ENCODE measurements at regions not wholly inside any gene's neighbourhood (a gene's known extent, or its start where the extent isn't known, plus 50 kb on each side); places are given as distances from the start of the nearest gene placed in this dataset.
A peak's percentile ranks its signal among the peaks of the same experiment; 100 is the strongest.

DNA sequence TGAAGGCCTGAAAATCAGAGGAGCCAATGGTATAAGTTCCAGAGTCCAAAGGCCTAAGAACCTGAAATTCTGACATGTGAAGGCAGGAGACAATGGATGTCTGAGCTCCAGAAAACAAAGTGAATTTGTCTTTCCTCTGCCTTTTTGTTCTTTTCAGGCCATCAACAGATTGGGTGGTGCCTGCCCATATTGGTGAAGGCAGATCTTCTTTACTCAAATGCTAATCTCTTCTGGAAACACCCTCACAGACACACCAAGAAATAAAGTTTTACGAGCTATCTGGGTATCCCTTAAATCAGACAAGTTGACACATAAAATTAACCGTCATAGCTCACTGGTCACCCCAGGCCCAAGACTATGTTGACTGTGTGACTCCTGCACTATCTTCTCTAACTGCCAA, 163.8 kb upstream of the NCKAP5 start:
- ChIA-PET CTCF (no interaction called here), POLR2A (ENCODE audit: unreplicated experiment) (interaction anchor here (0.7 kb wide), 1 partner anchor 165 kb away, joined by 4 read pairs; no protein-coding TSS in a partner anchor)
- no peak overlapping the region for H2AK9ac ChIP-seq (replicated peaks; ENCODE audit: low read depth, low read length, poor library complexity)
- H3K9me3 ChIP-seq (ENCODE audit: control insufficient read depth, insufficient read depth, low read length) = no peaks in the 10 kb centered on the region
- ATAC-seq (ENCODE audit: low read depth) (no peak), DNase-seq (no peak)
- H3K18ac ChIP-seq (ENCODE audit: low read depth, low read length) = no peak overlapping the region
- H4K91ac ChIP-seq (ENCODE audit: insufficient read depth, low read depth, low read length) = no peak overlapping the region; the same call in 1 of the 2 replicates
- no peak overlapping the region for H2AK5ac ChIP-seq (ENCODE audit: low read depth, low read length)
- H2BK5ac ChIP-seq (ENCODE audit: low read depth, low read length, poor library complexity, severe bottlenecking) = no peak overlapping the region
- H3K9me1 ChIP-seq (ENCODE audit: insufficient read depth, low read length) = no peaks in the 10 kb centered on the region
- 0 out of 2 replicates have a peak overlapping the region, but pooled peaks have one; percentile 31 for H2BK20ac ChIP-seq (ENCODE audit: low read depth, low read length)
- H3K27ac ChIP-seq (ENCODE audit: insufficient read depth, low read length) = no peak overlapping the region
- H4K5ac ChIP-seq (ENCODE audit: low read depth, low read length) = no peak overlapping the region
- 80% methylated on average over 1 of the region's 2 CpGs; no CpG with 5 or more reads in 1 of the 2 experiments for WGBS, 2 experiments (ENCODE audit: extremely low coverage in 2 of 2, insufficient read length in 1 of 2)
- H3K14ac ChIP-seq (replicated peaks; ENCODE audit: low read depth, low read length) = no peak overlapping the region
- H3K9ac ChIP-seq (ENCODE audit: low read depth, low read length) = no peak overlapping the region
- peak overlapping the region; percentile 60; the same call in 1 of the 3 replicates for H2BK15ac ChIP-seq (ENCODE audit: low read depth, low read length)
- H3K23ac ChIP-seq (ENCODE audit: low read depth, low read length) = no peak overlapping the region
- H3K4me1 ChIP-seq (ENCODE audit: control insufficient read depth, insufficient read depth, low read length) = peaks cover 9% of the 10 kb centered on the region; the same call in 1 of the 2 replicates
- no peak overlapping the region for H3K56ac ChIP-seq (ENCODE audit: extremely low read depth, insufficient read depth, low read length)
- H2BK120ac ChIP-seq (ENCODE audit: low read depth, low read length) = peak overlapping the region; percentile 47
- intact Hi-C loops (cut with micrococcal nuclease) = no loop called here
- no peaks in the 10 kb centered on the region for H3K79me1 ChIP-seq (ENCODE audit: low read depth in 1 of 2, low read length in 2 of 2)
- no peaks in the 10 kb centered on the region for H3K27me3 ChIP-seq (ENCODE audit: control insufficient read depth, insufficient read depth, low read length)
- no peak overlapping the region for H2AFZ ChIP-seq (replicated peaks; ENCODE audit: low read length, poor library complexity)
- in situ Hi-C loops (cut with MboI; ENCODE audit: low sequenced_read_pairs) = no loop called here
- dilution Hi-C loops (cut with HindIII; ENCODE audit: low sequenced_read_pairs, unreplicated experiment) = no loop called here
- no peak overlapping the region for H3K4ac ChIP-seq (ENCODE audit: low read depth, low read length)
- H4K8ac ChIP-seq (ENCODE audit: low read depth in 2 of 2, low read length in 2 of 2) = no peak overlapping the region
- no peaks in the 10 kb centered on the region for H4K20me1 ChIP-seq (ENCODE audit: insufficient read depth, low read length)
- no TSS peak for BruUV-seq (replicated peaks)
- no peak overlapping the region for H3K4me2 ChIP-seq (ENCODE audit: low read depth, low read length)
- no peaks in the 10 kb centered on the region for H3K36me3 ChIP-seq (ENCODE audit: control insufficient read depth, insufficient read depth, low read length)
- TF ChIP-seq, protein P1, sequence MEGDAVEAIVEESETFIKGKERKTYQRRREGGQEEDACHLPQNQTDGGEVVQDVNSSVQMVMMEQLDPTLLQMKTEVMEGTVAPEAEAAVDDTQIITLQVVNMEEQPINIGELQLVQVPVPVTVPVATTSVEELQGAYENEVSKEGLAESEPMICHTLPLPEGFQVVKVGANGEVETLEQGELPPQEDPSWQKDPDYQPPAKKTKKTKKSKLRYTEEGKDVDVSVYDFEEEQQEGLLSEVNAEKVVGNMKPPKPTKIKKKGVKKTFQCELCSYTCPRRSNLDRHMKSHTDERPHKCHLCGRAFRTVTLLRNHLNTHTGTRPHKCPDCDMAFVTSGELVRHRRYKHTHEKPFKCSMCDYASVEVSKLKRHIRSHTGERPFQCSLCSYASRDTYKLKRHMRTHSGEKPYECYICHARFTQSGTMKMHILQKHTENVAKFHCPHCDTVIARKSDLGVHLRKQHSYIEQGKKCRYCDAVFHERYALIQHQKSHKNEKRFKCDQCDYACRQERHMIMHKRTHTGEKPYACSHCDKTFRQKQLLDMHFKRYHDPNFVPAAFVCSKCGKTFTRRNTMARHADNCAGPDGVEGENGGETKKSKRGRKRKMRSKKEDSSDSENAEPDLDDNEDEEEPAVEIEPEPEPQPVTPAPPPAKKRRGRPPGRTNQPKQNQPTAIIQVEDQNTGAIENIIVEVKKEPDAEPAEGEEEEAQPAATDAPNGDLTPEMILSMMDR (conservative IDR thresholded peaks at IDR 0.05; ENCODE audit: low read depth, low read length) = no peak
- TF ChIP-seq RAD21 (IDR thresholded peaks at IDR 0.05; ENCODE audit: low read length) (no peak), SMC3 (IDR thresholded peaks at IDR 0.05; ENCODE audit: low read depth, low read length) (no peak), NFE2L2 (IDR thresholded peaks at IDR 0.05; ENCODE audit: low read depth, low read length) (no peak), RFX5 (IDR thresholded peaks at IDR 0.05; ENCODE audit: low read depth, low read length) (no peak), RCOR1 (IDR thresholded peaks at IDR 0.05; ENCODE audit: insufficient replicate concordance, low read length) (no peak), MAZ (IDR thresholded peaks at IDR 0.05; ENCODE audit: borderline replicate concordance, low read depth, low read length) (no peak)
- no peak overlapping the region for H3K4me3 ChIP-seq (ENCODE audit: insufficient read depth, low read depth, low read length)
